Activated T-helper 1 cell treated with anti-CD3 and anti-CD28 coated beads, Interleukin-12 subunit alpha, Interleukin-12 subunit beta, Interleukin-2, Interleukin-4 antibody, amounts not matched to agents 30 ng/mL and 10 ng/mL and 1 ng/mL, durations not matched to agents 14 hours and 24 hours and 36 hours (primary cell): ENCODE measurements at regions not wholly inside any gene's neighbourhood (a gene's known extent, or its start where the extent isn't known, plus 50 kb on each side); places are given as distances from the start of the nearest gene placed in this dataset.

Experiments
- DNase-seq: peaks from one replicate; pipeline ENCODE4 v3.0.0; 2021; ENCODE audit warnings: low spot score
- H3K27ac Mint-ChIP-seq: one replicate; pipeline ENCODE4 v1.8.0; 2021; ENCODE audit warnings: mild to moderate bottlenecking, mixed read lengths
- H3K27me3 Mint-ChIP-seq: one replicate; pipeline ENCODE4 v1.8.0; 2022; ENCODE audit warnings: mild to moderate bottlenecking, moderate library complexity, mixed read lengths; ENCODE audit not compliant: insufficient read depth
- H3K36me3 Mint-ChIP-seq: one replicate; pipeline ENCODE4 v1.8.0; 2021; ENCODE audit warnings: low read depth, mixed read lengths
- H3K4me1 Mint-ChIP-seq: one replicate; pipeline ENCODE4 v1.8.0; 2021; ENCODE audit warnings: low read depth, mixed read lengths
- H3K4me3 Mint-ChIP-seq: one replicate; pipeline ENCODE4 v1.8.0; 2021; ENCODE audit warnings: mild to moderate bottlenecking, moderate library complexity, mixed read lengths
- H3K9me3 Mint-ChIP-seq: one replicate; pipeline ENCODE4 v1.8.0; 2021; ENCODE audit warnings: mixed read lengths
- intact Hi-C: fragments of 100-400 bp; cut with micrococcal nuclease; formaldehyde crosslinking; loops from one replicate; pipeline ENCODE4 v1.15.1; 2024

- DNase-seq = no peak
- no peaks in the 10 kb centered on the region for H3K27me3 Mint-ChIP-seq
Measured at GRCh38 chr5:124580512-124580911, 165.9 kb downstream of the ZNF608 start.

DNA sequence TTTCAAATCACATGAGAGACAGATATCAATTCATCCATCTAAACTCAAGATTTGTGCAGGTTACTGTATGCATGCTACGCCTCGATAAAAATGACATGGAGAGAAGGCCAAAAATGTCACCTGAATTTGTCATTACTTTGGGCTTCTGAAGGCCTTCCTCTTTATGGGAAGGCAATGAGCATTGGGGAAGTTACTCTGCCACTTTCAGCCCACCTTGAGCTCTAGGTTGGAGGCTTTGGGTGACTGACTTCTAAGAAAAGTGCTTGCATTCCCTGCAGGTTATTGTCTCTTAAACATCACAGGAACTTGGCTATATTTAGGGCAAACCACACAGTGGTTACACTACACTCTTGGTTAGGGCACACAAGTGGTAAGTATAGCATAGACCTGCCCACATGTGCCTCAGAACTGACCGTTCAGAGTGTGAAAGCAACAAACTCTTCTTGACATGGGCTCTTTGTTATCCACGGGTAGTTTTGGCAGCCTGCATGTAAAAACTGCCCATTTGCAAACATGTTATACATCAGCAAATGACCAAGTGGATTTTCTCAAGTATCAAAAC, 169.5 kb downstream of the ZNF608 start:
- no peak overlapping the region for H3K4me3 Mint-ChIP-seq
- no peaks in the 10 kb centered on the region for H3K9me3 Mint-ChIP-seq
- H3K27me3 Mint-ChIP-seq = no peaks in the 10 kb centered on the region
- H3K36me3 Mint-ChIP-seq = no peaks in the 10 kb centered on the region
- H3K4me1 Mint-ChIP-seq = no peaks in the 10 kb centered on the region
- no peak overlapping the region for H3K27ac Mint-ChIP-seq
- intact Hi-C loops = no loop called here
- no peak for DNase-seq

More at GRCh38 chr5:124580512-124580911, 165.9 kb downstream of the ZNF608 start:
- intact Hi-C loops = loop anchor here (5.0 to 10.0 kb wide), 3 partner anchors 72 to 357 kb away; no protein-coding TSS in a partner anchor
- Mint-ChIP-seq H3K9me3 (peaks cover 4% of the 10 kb centered on the region), H3K36me3 (no peaks in the 10 kb centered on the region), H3K4me3 (no peak overlapping the region), H3K27ac (no peak overlapping the region), H3K4me1 (peaks cover 14% of the 10 kb centered on the region)

DNA sequence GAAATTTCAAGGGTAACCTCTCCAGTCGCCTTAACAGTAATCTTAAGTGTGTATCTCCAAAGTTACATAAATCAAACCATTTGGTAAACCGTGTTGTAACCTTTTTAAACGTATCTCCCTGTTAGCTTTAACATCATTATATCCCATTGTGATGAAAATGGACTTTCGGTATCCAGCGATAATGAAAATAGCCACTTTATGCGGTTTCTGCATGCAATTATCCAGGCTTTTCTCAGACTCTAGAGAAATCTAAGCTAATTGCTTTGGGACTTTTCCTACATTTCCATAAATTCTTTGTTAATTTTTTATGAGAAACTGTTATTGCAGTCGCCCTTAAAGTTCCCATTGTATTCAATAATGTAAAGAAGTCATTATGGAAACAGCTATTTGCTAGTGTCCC, 170.7 kb downstream of the ZNF608 start:
- Mint-ChIP-seq H3K27me3 (no peaks in the 10 kb centered on the region), H3K9me3 (no peaks in the 10 kb centered on the region), H3K36me3 (no peaks in the 10 kb centered on the region), H3K4me1 (no peaks in the 10 kb centered on the region), H3K27ac (no peak overlapping the region), H3K4me3 (no peak overlapping the region)
- intact Hi-C loops = no loop called here
- no peak for DNase-seq

GRCh38 chr5:124574521-124575436, 171.7 kb downstream of the ZNF608 start:
- no peaks in the 10 kb centered on the region for H3K9me3 Mint-ChIP-seq
- no peak overlapping the region for H3K4me3 Mint-ChIP-seq
- H3K36me3 Mint-ChIP-seq = no peaks in the 10 kb centered on the region
- intact Hi-C loops = no loop called here
- H3K27me3 Mint-ChIP-seq = no peaks in the 10 kb centered on the region
- DNase-seq = no peak
- H3K27ac Mint-ChIP-seq = no peak overlapping the region
- H3K4me1 Mint-ChIP-seq = no peaks in the 10 kb centered on the region

DNA sequence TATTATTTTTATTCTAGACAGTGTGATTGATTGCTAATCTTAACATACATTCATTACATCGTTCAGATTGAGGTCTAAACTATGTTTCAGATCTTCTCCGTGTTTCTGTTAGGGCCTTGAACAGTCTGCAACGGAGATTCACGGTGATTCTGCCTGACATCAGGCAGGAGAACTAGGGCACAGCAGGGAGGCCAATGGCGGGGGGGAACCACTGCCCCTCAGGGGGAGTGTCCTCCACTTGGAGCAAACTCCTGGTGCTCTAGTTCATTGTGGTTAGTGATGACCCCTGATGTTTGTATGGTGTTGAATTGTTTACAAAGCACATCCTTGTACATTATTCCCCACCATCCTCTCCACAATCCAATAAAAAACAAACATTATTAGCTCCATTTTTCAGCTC, 173.5 kb downstream of the ZNF608 start:
- no peaks in the 10 kb centered on the region for H3K4me1 Mint-ChIP-seq
- H3K27ac Mint-ChIP-seq = no peak overlapping the region
- H3K4me3 Mint-ChIP-seq = no peak overlapping the region
- no peak for DNase-seq
- intact Hi-C loops = no loop called here
- H3K36me3 Mint-ChIP-seq = no peaks in the 10 kb centered on the region
- H3K9me3 Mint-ChIP-seq = no peaks in the 10 kb centered on the region
- no peaks in the 10 kb centered on the region for H3K27me3 Mint-ChIP-seq

- Mint-ChIP-seq H3K36me3 (no peaks in the 10 kb centered on the region), H3K27me3 (no peaks in the 10 kb centered on the region), H3K9me3 (no peaks in the 10 kb centered on the region), H3K4me3 (no peak overlapping the region), H3K27ac (no peak overlapping the region), H3K4me1 (no peaks in the 10 kb centered on the region)
- DNase-seq = no peak
- intact Hi-C loops = no loop called here
Measured at GRCh38 chr5:124570285-124571035, 176.0 kb downstream of the ZNF608 start.

- intact Hi-C loops = no loop called here
- H3K27ac Mint-ChIP-seq = no peak overlapping the region
- no peaks in the 10 kb centered on the region for H3K27me3 Mint-ChIP-seq
- no peaks in the 10 kb centered on the region for H3K4me1 Mint-ChIP-seq
- no peak overlapping the region for H3K4me3 Mint-ChIP-seq
- no peaks in the 10 kb centered on the region for H3K36me3 Mint-ChIP-seq
- H3K9me3 Mint-ChIP-seq = peaks cover 3% of the 10 kb centered on the region
- DNase-seq = no peak
Measured at GRCh38 chr5:124566875-124567450, 179.5 kb downstream of the ZNF608 start.

DNA sequence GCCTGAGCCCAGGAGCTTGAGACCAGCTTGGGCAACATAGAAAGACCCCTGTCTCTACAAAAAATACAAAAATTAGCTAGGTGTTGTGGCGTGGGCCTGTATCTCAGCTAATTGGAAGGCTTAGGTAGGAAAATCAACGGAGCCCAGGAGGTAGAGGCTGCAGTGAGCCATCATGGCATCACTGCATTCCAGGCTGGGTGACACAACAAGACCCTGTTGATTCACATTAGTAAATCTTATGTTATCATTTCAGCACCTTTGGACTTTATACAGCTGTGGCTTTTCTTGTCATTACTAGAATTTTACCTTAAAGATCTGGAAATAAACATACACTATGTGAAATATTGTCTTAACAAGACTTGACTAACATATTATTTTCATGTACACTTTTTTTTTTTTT, 185.0 kb downstream of the ZNF608 start:
- DNase-seq = no peak
- intact Hi-C loops = no loop called here
- Mint-ChIP-seq H3K9me3 (peaks cover 3% of the 10 kb centered on the region), H3K27ac (no peak overlapping the region), H3K36me3 (no peaks in the 10 kb centered on the region), H3K4me1 (no peaks in the 10 kb centered on the region), H3K27me3 (no peaks in the 10 kb centered on the region), H3K4me3 (no peak overlapping the region)

DNA sequence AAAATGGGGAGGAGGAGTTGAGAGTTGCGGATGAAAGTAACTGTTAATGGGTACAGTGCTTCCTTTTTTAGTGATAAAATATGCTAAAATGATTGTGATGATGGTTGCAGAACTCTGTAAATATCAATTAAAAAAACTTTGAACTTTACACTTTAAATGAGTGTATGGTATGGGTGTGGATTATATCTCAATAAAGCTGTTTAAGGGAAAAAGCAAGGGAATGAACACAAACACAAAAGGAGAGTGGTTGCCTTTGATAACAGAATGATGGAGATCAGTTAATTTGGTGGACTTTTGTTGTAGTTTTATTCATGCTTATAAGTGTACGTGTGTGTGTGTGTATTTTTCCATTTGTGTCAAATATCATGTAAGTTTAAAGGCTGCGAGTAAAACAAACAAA, 186.1 kb downstream of the ZNF608 start:
- no peaks in the 10 kb centered on the region for H3K36me3 Mint-ChIP-seq
- intact Hi-C loops = no loop called here
- no peaks in the 10 kb centered on the region for H3K27me3 Mint-ChIP-seq
- peaks cover 3% of the 10 kb centered on the region for H3K9me3 Mint-ChIP-seq
- no peaks in the 10 kb centered on the region for H3K4me1 Mint-ChIP-seq
- no peak overlapping the region for H3K4me3 Mint-ChIP-seq
- DNase-seq = no peak
- no peak overlapping the region for H3K27ac Mint-ChIP-seq

DNA sequence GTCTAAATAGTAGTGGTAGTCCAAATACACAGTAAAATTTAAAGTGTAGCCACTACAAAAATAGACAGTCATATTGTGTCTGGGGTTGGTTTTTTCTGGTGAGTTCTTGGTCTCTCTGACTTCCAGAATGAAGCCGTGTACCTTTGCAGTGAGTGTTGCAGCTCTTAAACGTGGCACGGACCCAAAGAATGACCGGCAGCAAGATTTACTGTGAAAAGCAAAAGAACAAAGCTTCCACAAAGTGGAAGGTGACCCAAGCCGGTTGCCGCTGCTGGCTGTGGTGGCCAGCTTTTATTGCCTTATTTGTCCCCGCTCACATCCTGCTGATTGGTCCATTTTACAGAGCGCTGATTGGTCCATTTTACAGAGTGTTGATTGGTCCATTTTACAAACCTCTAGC, 188.7 kb downstream of the ZNF608 start:
- H3K27ac Mint-ChIP-seq = no peak overlapping the region
- H3K9me3 Mint-ChIP-seq = no peaks in the 10 kb centered on the region
- no peak overlapping the region for H3K4me3 Mint-ChIP-seq
- no peaks in the 10 kb centered on the region for H3K36me3 Mint-ChIP-seq
- intact Hi-C loops = no loop called here
- H3K4me1 Mint-ChIP-seq = no peaks in the 10 kb centered on the region
- H3K27me3 Mint-ChIP-seq = no peaks in the 10 kb centered on the region
- DNase-seq = no peak

DNA sequence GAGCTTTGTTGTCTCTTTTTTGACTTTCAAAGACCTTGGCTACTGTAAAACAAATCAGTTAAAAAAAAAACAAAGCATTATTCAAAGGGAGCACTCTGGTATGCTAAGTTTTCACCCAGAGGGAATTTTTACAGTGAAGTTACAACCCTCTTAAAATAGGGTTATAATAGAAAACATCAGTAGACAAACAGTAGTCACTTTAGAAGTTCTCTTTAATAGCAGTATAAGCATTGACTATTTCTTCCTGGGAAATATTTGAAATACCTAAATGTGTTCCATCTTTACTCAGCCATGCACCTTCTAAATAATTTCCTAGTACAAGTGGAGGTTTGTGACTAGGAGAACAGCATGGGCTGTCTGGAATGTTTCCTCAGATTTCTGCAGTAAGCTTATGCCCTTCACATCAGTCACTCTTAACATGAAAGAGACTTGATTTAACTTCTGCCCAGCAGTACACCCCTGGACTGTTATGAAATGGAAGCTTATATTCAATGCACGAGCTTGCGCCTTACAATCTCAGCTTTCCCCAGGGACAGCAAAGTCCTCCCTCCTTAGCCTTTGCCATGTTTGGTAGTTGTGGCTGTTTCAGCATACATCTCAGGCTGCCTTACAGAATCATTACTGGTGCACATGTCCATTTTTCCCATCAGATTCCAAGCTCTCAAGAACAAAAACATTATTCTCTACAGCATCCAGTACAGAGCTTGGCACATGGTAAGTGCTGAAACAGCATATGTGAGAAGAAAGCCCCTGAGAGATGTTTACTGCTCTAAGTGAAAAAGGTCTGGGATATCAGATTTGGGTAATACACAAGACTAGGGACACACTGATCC, 191.5 kb downstream of the ZNF608 start:
- DNase-seq = no peak
- no peaks in the 10 kb centered on the region for H3K4me1 Mint-ChIP-seq
- H3K27me3 Mint-ChIP-seq = no peaks in the 10 kb centered on the region
- intact Hi-C loops = no loop called here
- no peaks in the 10 kb centered on the region for H3K36me3 Mint-ChIP-seq
- H3K9me3 Mint-ChIP-seq = no peaks in the 10 kb centered on the region
- H3K4me3 Mint-ChIP-seq = no peak overlapping the region
- H3K27ac Mint-ChIP-seq = no peak overlapping the region

GRCh38 chr5:124553911-124554310, 192.5 kb downstream of the ZNF608 start:
- H3K36me3 Mint-ChIP-seq = no peaks in the 10 kb centered on the region
- no peak for DNase-seq
- no peak overlapping the region for H3K4me3 Mint-ChIP-seq
- no peaks in the 10 kb centered on the region for H3K9me3 Mint-ChIP-seq
- no peaks in the 10 kb centered on the region for H3K27me3 Mint-ChIP-seq
- no peaks in the 10 kb centered on the region for H3K4me1 Mint-ChIP-seq
- H3K27ac Mint-ChIP-seq = no peak overlapping the region
- intact Hi-C loops = no loop called here
